A673 (cell line): ENCODE measurements at regions not wholly inside any gene's neighbourhood (a gene's known extent, or its start where the extent isn't known, plus 50 kb on each side); places are given as distances from the start of the nearest gene placed in this dataset.

ENCODE experiments used
- CTCF ChIP-seq: fragments of 300-800, 200-600 bp; sonication (generic); conservative IDR thresholded peaks from 2 replicates; pipeline ENCODE4 v1.5.1; 2017; ENCODE audit warnings: low read depth, mild to moderate bottlenecking, antibody characterized with exemption, low read length, moderate library complexity, mixed read lengths
- EZH2 ChIP-seq: fragments of 200-600 bp; sonication (generic); IDR thresholded peaks from 2 replicates; pipeline ENCODE4 v1.6.1; 2017; ENCODE audit warnings: borderline replicate concordance, low read depth, mild to moderate bottlenecking, mixed read lengths, antibody characterized with exemption, low read length; ENCODE audit not compliant: poor library complexity, severe bottlenecking

GRCh38 chr12:105729181-105729771, 398.8 kb downstream of the C12orf75 start:
- TF ChIP-seq EZH2 (no peak), CTCF (no peak)
